CD14-positive monocyte (primary cell): ENCODE measurements at regions not wholly inside any gene's neighbourhood (a gene's known extent, or its start where the extent isn't known, plus 50 kb on each side); places are given as distances from the start of the nearest gene placed in this dataset.
"Not testable (repeated sequence)": the region's sequence is repeated elsewhere in the genome, so short reads cannot be mapped to it uniquely, and the experiment has no call there.

ENCODE experiments used
- DNase-seq, 3 donors: peaks; one replicate each; pipeline ENCODE4 v3.0.0-alpha.2; 2011 to 2022
- H2AFZ ChIP-seq: 2 replicates; pipeline ENCODE4 v1.6.0; 2012; ENCODE audit warnings: mild to moderate bottlenecking, low read depth, low read length, inconsistent platforms; ENCODE audit not compliant: insufficient read depth, poor library complexity, severe bottlenecking
- H3K27ac ChIP-seq, 2 donors: 1 replicate in 1 of 2; 2 replicates in 1 of 2; pipeline ENCODE4 v1.5.1; 2012 to 2013; ENCODE audit warnings: low read length in 2 of 2, control low read depth in 1 of 2, inconsistent platforms in 1 of 2, low read depth in 1 of 2, mild to moderate bottlenecking in 1 of 2
- H3K27me3 ChIP-seq, 2 donors: one replicate each; pipeline versions ENCODE4 v1.6.0 to v1.6.1; 2011 to 2013; ENCODE audit warnings: low read length in 2 of 2; ENCODE audit not compliant: control insufficient read depth in 2 of 2, insufficient read depth in 2 of 2
- H3K36me3 ChIP-seq, 2 donors: replicated peaks in 1 of 2; 1 replicate in 1 of 2; 2 replicates in 1 of 2; pipeline versions ENCODE4 v1.5.1 to v1.6.1; 2012 to 2013; ENCODE audit warnings: low read length in 2 of 2, control low read depth in 1 of 2, inconsistent platforms in 1 of 2, mild to moderate bottlenecking in 1 of 2; ENCODE audit not compliant: insufficient read depth in 2 of 2, control insufficient read depth in 1 of 2
- H3K4me1 ChIP-seq, 2 donors: 1 replicate in 1 of 2; 2 replicates in 1 of 2; pipeline versions ENCODE4 v1.5.1 to v1.6.1; 2012 to 2013; ENCODE audit warnings: low read length in 2 of 2, control low read depth in 1 of 2, inconsistent platforms in 1 of 2, mild to moderate bottlenecking in 1 of 2, moderate library complexity in 1 of 2; ENCODE audit not compliant: insufficient read depth in 2 of 2, control insufficient read depth in 1 of 2
- H3K4me2 ChIP-seq: replicated peaks from 2 replicates; pipeline ENCODE3; 2012; ENCODE audit warnings: low read length, moderate library complexity, mild to moderate bottlenecking; ENCODE audit not compliant: poor library complexity, severe bottlenecking; ENCODE audit errors: extremely low read depth
- H3K4me3 ChIP-seq, 3 experiments: fragments of 200-600 bp in 1 of 3; sonication (generic) in 1 of 3; replicated peaks in 1 of 3; 1 replicate in 2 of 3; 2 replicates in 1 of 3; pipeline ENCODE4 v1.5.1; 2011 to 2013; ENCODE audit warnings: low read length in 3 of 3, mild to moderate bottlenecking in 3 of 3, control low read depth in 2 of 3, low read depth in 2 of 3, inconsistent platforms in 1 of 3, moderate library complexity in 1 of 3
- H3K79me2 ChIP-seq: 2 replicates; pipeline ENCODE4 v1.6.0; 2012; ENCODE audit warnings: mild to moderate bottlenecking, control low read depth, inconsistent platforms, low read length, moderate library complexity; ENCODE audit not compliant: insufficient read depth
- H3K9ac ChIP-seq: 2 replicates; pipeline ENCODE4 v1.6.0; 2017; ENCODE audit warnings: low read length, mild to moderate bottlenecking; ENCODE audit not compliant: insufficient read depth, poor library complexity, severe bottlenecking
- H3K9me3 ChIP-seq, 2 donors: replicated peaks in 1 of 2; 1 replicate in 1 of 2; 2 replicates in 1 of 2; pipeline versions ENCODE4 v1.5.1 to v1.6.1; 2012 to 2013; ENCODE audit warnings: low read length in 2 of 2, control low read depth in 1 of 2; ENCODE audit not compliant: control insufficient read depth in 1 of 2, insufficient read depth in 1 of 2
- H4K20me1 ChIP-seq: 2 replicates; pipeline ENCODE4 v1.6.0; 2012; ENCODE audit warnings: mild to moderate bottlenecking, low read length, control low read depth, moderate library complexity; ENCODE audit not compliant: insufficient read depth
- H3K27ac Mint-ChIP-seq, 7 donors: one replicate each; pipeline ENCODE4 v1.8.0; 2020; ENCODE audit warnings: mild to moderate bottlenecking in 7 of 7, mixed read lengths in 7 of 7, moderate library complexity in 6 of 7, inconsistent platforms in 2 of 7
- H3K27me3 Mint-ChIP-seq, 3 donors: one replicate each; pipeline ENCODE4 v1.8.0; 2021 to 2022; ENCODE audit warnings: low read depth in 3 of 3, mild to moderate bottlenecking in 3 of 3, mixed read lengths in 3 of 3, moderate library complexity in 3 of 3, inconsistent platforms in 1 of 3
- H3K36me3 Mint-ChIP-seq, 2 donors: one replicate each; pipeline ENCODE4 v1.8.0; 2020; ENCODE audit warnings: mixed read lengths in 2 of 2, inconsistent platforms in 1 of 2, mild to moderate bottlenecking in 1 of 2
- H3K4me1 Mint-ChIP-seq: one replicate; pipeline ENCODE4 v1.8.0; 2020; ENCODE audit warnings: mild to moderate bottlenecking, mixed read lengths
- H3K4me3 Mint-ChIP-seq, 2 donors: one replicate each; pipeline ENCODE4 v1.8.0; 2020; ENCODE audit warnings: mild to moderate bottlenecking in 2 of 2, mixed read lengths in 2 of 2, moderate library complexity in 1 of 2
- H3K9me3 Mint-ChIP-seq, 7 donors: one replicate each; pipeline ENCODE4 v1.8.0; 2020 to 2022; ENCODE audit warnings: mixed read lengths in 7 of 7, mild to moderate bottlenecking in 6 of 7, moderate library complexity in 6 of 7, inconsistent platforms in 2 of 7
- CTCF ChIP-seq: fragments of 200-600 bp; IDR thresholded peaks from one replicate; pipeline ENCODE4 v1.8.0; 2022; ENCODE audit warnings: antibody characterized with exemption, mild to moderate bottlenecking
- WGBS: methylation state at CpG from one replicate; pipeline ENCODE4 v1.1.5; 2013; ENCODE audit warnings: missing lambda C conversion rate; ENCODE audit not compliant: insufficient coverage; 5-methylcytosine and 5-hydroxymethylcytosine counted together
- intact Hi-C, 2 donors: fragments of 100-400 bp; cut with micrococcal nuclease; formaldehyde crosslinking; loops; one replicate each; pipeline versions ENCODE4 v1.15.0 to v1.15.1; 2023

- no peak for DNase-seq
- no peaks in the 10 kb centered on the region for H4K20me1 ChIP-seq
- no peak for TF ChIP-seq CTCF
- intact Hi-C loops, result no loop called here
- no peaks in the 10 kb centered on the region for H3K27me3 Mint-ChIP-seq
- peaks cover 0 to 6% (median 3%) of the 10 kb centered on the region in 7 donors for H3K9me3 Mint-ChIP-seq
- no peaks in the 10 kb centered on the region for H3K27me3 ChIP-seq
- H3K36me3 ChIP-seq, result no peaks in the 10 kb centered on the region
- no peaks in the 10 kb centered on the region for H3K79me2 ChIP-seq
- no peak overlapping the region for H3K9ac ChIP-seq
- no peaks in the 10 kb centered on the region for H3K36me3 Mint-ChIP-seq
- H3K9me3 ChIP-seq, result peaks cover 0 to 4% of the 10 kb centered on the region in 2 donors
- no CpG with 5 or more reads among the region's 4 CpGs for WGBS
- H2AFZ ChIP-seq, result no peak overlapping the region
- no peaks in the 10 kb centered on the region for H3K4me1 Mint-ChIP-seq
- no peak overlapping the region for H3K4me2 ChIP-seq
- no peak overlapping the region for H3K27ac ChIP-seq
- no peak overlapping the region for H3K4me3 ChIP-seq
- no peak overlapping the region for H3K27ac Mint-ChIP-seq
- H3K4me3 Mint-ChIP-seq, result no peak overlapping the region
- H3K4me1 ChIP-seq, result no peaks in the 10 kb centered on the region
Measured at GRCh38 chr3:103227651-103228050, 792.8 kb downstream of the ZPLD1 start.

- no peaks in the 10 kb centered on the region for H3K27me3 ChIP-seq
Measured at GRCh38 chr3:103247459-103247858, 812.6 kb downstream of the ZPLD1 start.

GRCh38 chr3:103254827-103255226 lies 820.0 kb downstream of the ZPLD1 start:
- DNase-seq, H3K27me3 Mint-ChIP-seq, H4K20me1 ChIP-seq, H3K4me1 Mint-ChIP-seq, H3K4me3 ChIP-seq, H3K27ac Mint-ChIP-seq, intact Hi-C loops, H3K9me3 Mint-ChIP-seq, H3K4me3 Mint-ChIP-seq, H3K4me2 ChIP-seq, H3K36me3 Mint-ChIP-seq, H3K4me1 ChIP-seq, H3K27me3 ChIP-seq, H2AFZ ChIP-seq, H3K79me2 ChIP-seq, H3K27ac ChIP-seq, H3K36me3 ChIP-seq, H3K9ac ChIP-seq: not testable (repeated sequence)
- WGBS, result 93% methylated on average over 3 of the region's 24 CpGs
- peaks cover 6 to 10% of the 10 kb centered on the region in 2 donors for H3K9me3 ChIP-seq

More at GRCh38 chr3:103247459-103247858, 812.6 kb downstream of the ZPLD1 start:
- no peak overlapping the region for H3K9ac ChIP-seq
- H3K9me3 Mint-ChIP-seq, result peaks cover 0 to 4% (median 1%) of the 10 kb centered on the region in 7 donors
- H3K36me3 ChIP-seq, result no peaks in the 10 kb centered on the region
- TF ChIP-seq CTCF, result no peak
- no peaks in the 10 kb centered on the region for H3K27me3 Mint-ChIP-seq
- no peak for DNase-seq
- H3K27ac Mint-ChIP-seq, result no peak overlapping the region
- peaks cover 5 to 7% of the 10 kb centered on the region in 2 donors for H3K9me3 ChIP-seq
- no peaks in the 10 kb centered on the region for H3K4me1 ChIP-seq
- H3K79me2 ChIP-seq, result no peaks in the 10 kb centered on the region
- H3K4me3 ChIP-seq, result no peak overlapping the region
- no peaks in the 10 kb centered on the region for H4K20me1 ChIP-seq
- no peak overlapping the region for H3K4me3 Mint-ChIP-seq
- H2AFZ ChIP-seq, result no peak overlapping the region
- no peak overlapping the region for H3K4me2 ChIP-seq
- H3K4me1 Mint-ChIP-seq, result no peaks in the 10 kb centered on the region
- intact Hi-C loops, result no loop called here
- H3K27ac ChIP-seq, result no peak overlapping the region
- H3K36me3 Mint-ChIP-seq, result no peaks in the 10 kb centered on the region
